ENCODE measurements at regions not wholly inside any gene's neighbourhood (a gene's known extent, or its start where the extent isn't known, plus 50 kb on each side); places are given as distances from the start of the nearest gene placed in this dataset.
A peak's percentile ranks its signal among the peaks of the same experiment; 100 is the strongest.

DNA sequence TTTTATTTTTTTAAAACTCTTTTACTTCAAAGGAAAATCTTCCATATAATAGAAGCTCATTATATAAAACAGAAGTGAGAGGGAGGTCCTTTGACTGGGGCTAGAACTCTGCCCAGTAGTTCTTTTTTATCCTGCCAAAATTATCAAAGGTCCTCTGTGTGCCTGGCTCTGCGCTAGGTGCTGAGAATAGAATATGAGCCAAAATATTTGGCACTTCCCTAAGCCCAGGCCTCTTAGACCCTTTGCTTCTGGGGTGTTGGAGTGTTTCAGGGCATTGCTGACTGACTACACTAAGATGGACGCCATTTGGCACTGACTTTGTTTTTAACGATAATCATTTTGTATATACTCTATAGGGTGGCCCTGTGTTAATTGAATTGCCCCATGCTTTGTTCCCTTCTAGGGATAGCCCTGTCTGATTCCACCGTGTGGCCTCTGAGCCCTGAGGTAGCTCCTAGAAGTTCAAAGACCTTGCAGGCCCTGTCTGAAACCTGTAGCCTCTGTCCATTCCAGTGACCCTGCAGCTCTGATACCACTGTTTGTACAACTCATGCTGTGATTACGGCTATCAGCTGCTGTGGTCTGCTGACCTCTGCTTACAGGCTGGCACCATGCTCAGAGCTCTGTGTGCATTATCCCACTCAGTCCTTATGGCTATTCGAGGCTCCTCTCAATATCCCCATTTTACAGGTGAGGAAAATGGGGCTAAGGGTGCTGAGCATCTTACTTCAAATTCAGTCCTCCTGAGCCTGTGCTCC is 84.3 kb upstream of the SHB start (continued):
- TF ChIP-seq NFKBIZ (CRISPR knock-in tag; IDR thresholded peaks at IDR 0.05), result no peak
- no peak for TF ChIP-seq ZNF546 (CRISPR knock-in tag; conservative IDR thresholded peaks at IDR 0.05)
- TF ChIP-seq, protein P1, sequence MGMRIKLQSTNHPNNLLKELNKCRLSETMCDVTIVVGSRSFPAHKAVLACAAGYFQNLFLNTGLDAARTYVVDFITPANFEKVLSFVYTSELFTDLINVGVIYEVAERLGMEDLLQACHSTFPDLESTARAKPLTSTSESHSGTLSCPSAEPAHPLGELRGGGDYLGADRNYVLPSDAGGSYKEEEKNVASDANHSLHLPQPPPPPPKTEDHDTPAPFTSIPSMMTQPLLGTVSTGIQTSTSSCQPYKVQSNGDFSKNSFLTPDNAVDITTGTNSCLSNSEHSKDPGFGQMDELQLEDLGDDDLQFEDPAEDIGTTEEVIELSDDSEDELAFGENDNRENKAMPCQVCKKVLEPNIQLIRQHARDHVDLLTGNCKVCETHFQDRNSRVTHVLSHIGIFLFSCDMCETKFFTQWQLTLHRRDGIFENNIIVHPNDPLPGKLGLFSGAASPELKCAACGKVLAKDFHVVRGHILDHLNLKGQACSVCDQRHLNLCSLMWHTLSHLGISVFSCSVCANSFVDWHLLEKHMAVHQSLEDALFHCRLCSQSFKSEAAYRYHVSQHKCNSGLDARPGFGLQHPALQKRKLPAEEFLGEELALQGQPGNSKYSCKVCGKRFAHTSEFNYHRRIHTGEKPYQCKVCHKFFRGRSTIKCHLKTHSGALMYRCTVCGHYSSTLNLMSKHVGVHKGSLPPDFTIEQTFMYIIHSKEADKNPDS (CRISPR knock-in tag; IDR thresholded peaks at IDR 0.05), result no peak
- TF ChIP-seq MTF1 (CRISPR knock-in tag; IDR thresholded peaks at IDR 0.05), result no peak
- TF ChIP-seq, protein P2, sequence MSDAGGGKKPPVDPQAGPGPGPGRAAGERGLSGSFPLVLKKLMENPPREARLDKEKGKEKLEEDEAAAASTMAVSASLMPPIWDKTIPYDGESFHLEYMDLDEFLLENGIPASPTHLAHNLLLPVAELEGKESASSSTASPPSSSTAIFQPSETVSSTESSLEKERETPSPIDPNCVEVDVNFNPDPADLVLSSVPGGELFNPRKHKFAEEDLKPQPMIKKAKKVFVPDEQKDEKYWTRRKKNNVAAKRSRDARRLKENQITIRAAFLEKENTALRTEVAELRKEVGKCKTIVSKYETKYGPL (CRISPR knock-in tag; IDR thresholded peaks at IDR 0.05), result no peak
- TF ChIP-seq ZNF775 (CRISPR knock-in tag; IDR thresholded peaks at IDR 0.05; ENCODE audit: borderline replicate concordance), result no peak
- no peak for TF ChIP-seq ZNF616 (CRISPR knock-in tag; IDR thresholded peaks at IDR 0.05; ENCODE audit: low read depth)
- no peak for TF ChIP-seq ZNF570 (CRISPR knock-in tag; IDR thresholded peaks at IDR 0.05; ENCODE audit: borderline replicate concordance)
- no peak for TF ChIP-seq IKZF5 (CRISPR knock-in tag; IDR thresholded peaks at IDR 0.05)
- TF ChIP-seq, protein P3, sequence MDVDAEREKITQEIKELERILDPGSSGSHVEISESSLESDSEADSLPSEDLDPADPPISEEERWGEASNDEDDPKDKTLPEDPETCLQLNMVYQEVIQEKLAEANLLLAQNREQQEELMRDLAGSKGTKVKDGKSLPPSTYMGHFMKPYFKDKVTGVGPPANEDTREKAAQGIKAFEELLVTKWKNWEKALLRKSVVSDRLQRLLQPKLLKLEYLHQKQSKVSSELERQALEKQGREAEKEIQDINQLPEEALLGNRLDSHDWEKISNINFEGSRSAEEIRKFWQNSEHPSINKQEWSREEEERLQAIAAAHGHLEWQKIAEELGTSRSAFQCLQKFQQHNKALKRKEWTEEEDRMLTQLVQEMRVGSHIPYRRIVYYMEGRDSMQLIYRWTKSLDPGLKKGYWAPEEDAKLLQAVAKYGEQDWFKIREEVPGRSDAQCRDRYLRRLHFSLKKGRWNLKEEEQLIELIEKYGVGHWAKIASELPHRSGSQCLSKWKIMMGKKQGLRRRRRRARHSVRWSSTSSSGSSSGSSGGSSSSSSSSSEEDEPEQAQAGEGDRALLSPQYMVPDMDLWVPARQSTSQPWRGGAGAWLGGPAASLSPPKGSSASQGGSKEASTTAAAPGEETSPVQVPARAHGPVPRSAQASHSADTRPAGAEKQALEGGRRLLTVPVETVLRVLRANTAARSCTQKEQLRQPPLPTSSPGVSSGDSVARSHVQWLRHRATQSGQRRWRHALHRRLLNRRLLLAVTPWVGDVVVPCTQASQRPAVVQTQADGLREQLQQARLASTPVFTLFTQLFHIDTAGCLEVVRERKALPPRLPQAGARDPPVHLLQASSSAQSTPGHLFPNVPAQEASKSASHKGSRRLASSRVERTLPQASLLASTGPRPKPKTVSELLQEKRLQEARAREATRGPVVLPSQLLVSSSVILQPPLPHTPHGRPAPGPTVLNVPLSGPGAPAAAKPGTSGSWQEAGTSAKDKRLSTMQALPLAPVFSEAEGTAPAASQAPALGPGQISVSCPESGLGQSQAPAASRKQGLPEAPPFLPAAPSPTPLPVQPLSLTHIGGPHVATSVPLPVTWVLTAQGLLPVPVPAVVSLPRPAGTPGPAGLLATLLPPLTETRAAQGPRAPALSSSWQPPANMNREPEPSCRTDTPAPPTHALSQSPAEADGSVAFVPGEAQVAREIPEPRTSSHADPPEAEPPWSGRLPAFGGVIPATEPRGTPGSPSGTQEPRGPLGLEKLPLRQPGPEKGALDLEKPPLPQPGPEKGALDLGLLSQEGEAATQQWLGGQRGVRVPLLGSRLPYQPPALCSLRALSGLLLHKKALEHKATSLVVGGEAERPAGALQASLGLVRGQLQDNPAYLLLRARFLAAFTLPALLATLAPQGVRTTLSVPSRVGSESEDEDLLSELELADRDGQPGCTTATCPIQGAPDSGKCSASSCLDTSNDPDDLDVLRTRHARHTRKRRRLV (CRISPR knock-in tag; IDR thresholded peaks at IDR 0.05), result no peak
- no peak for TF ChIP-seq KLF15 (CRISPR knock-in tag; IDR thresholded peaks at IDR 0.05; ENCODE audit: borderline replicate concordance)
- TF ChIP-seq GLMP (CRISPR knock-in tag; IDR thresholded peaks at IDR 0.05; ENCODE audit: borderline replicate concordance), result no peak
- TF ChIP-seq ZBTB3 (CRISPR knock-in tag; IDR thresholded peaks at IDR 0.05; ENCODE audit: borderline replicate concordance, low read depth), result no peak
- no peak for TF ChIP-seq RFX1 (IDR thresholded peaks at IDR 0.05)
- no peak for TF ChIP-seq RAD21 (CRISPR knock-in tag; IDR thresholded peaks at IDR 0.05)
- TF ChIP-seq HNRNPUL1 (IDR thresholded peaks at IDR 0.05; ENCODE audit: low read depth, low read length), result no peak
- TF ChIP-seq SALL1 (CRISPR knock-in tag; IDR thresholded peaks at IDR 0.05), result peak; percentile 55
